H9 (cell line): ENCODE measurements at regions not wholly inside any gene's neighbourhood (a gene's known extent, or its start where the extent isn't known, plus 50 kb on each side); places are given as distances from the start of the nearest gene placed in this dataset.

Experiments
- DNase-seq: peaks from one replicate; pipeline ENCODE4 v3.0.0-alpha.2; 2017
- H2AFZ ChIP-seq: one replicate; pipeline ENCODE4 v1.6.1; 2013; ENCODE audit warnings: mild to moderate bottlenecking, low read length, control low read depth, moderate library complexity
- H2AK5ac ChIP-seq: 2 replicates; pipeline ENCODE4 v1.6.1; 2013; ENCODE audit warnings: low read length, control low read depth, mixed read lengths; ENCODE audit not compliant: insufficient read length
- H2BK120ac ChIP-seq: one replicate; pipeline ENCODE4 v1.6.1; 2013; ENCODE audit warnings: low read depth, mild to moderate bottlenecking, low read length, control low read depth, inconsistent platforms; ENCODE audit not compliant: poor library complexity, severe bottlenecking
- H2BK12ac ChIP-seq: 2 replicates; pipeline ENCODE4 v1.6.1; 2013; ENCODE audit warnings: low read length, control low read depth, mixed read lengths, low read depth; ENCODE audit not compliant: insufficient read length
- H2BK15ac ChIP-seq: 2 replicates; pipeline ENCODE4 v1.6.1; 2013; ENCODE audit warnings: low read depth, low read length, control low read depth
- H2BK20ac ChIP-seq: one replicate; pipeline ENCODE4 v1.6.1; 2013; ENCODE audit warnings: low read depth, mild to moderate bottlenecking, low read length, control low read depth, inconsistent platforms; ENCODE audit not compliant: poor library complexity, severe bottlenecking
- H2BK5ac ChIP-seq: 2 replicates; pipeline ENCODE4 v1.6.1; 2013; ENCODE audit warnings: low read length, control low read depth, mixed read lengths; ENCODE audit not compliant: insufficient read length
- H3K14ac ChIP-seq: 2 replicates; pipeline ENCODE4 v1.6.1; 2013; ENCODE audit warnings: low read length, control low read depth; ENCODE audit not compliant: insufficient read depth
- H3K18ac ChIP-seq: 2 replicates; pipeline ENCODE4 v1.6.1; 2013; ENCODE audit warnings: low read depth, mild to moderate bottlenecking, mixed read lengths, low read length, control low read depth; ENCODE audit not compliant: insufficient read length
- H3K23ac ChIP-seq: 2 replicates; pipeline ENCODE4 v1.6.1; 2013; ENCODE audit warnings: low read length, control low read depth, mixed read lengths, low read depth; ENCODE audit not compliant: insufficient read length
- H3K23me2 ChIP-seq: 2 replicates; pipeline ENCODE4 v1.6.1; 2013; ENCODE audit warnings: low read depth, mild to moderate bottlenecking, mixed read lengths, low read length, control low read depth; ENCODE audit not compliant: insufficient read length, poor library complexity, severe bottlenecking
- H3K27ac ChIP-seq: 2 replicates; pipeline ENCODE4 v1.5.1; 2013; ENCODE audit warnings: low read length, control low read depth, mixed read lengths, low read depth; ENCODE audit not compliant: insufficient read length
- H3K27me3 ChIP-seq: 2 replicates; pipeline ENCODE4 v1.6.1; 2013; ENCODE audit warnings: low read length, control low read depth, inconsistent platforms; ENCODE audit not compliant: insufficient read depth
- H3K4ac ChIP-seq: 2 replicates; pipeline ENCODE4 v1.6.1; 2013; ENCODE audit warnings: low read depth, mild to moderate bottlenecking, control low read depth, inconsistent platforms, low read length, moderate library complexity
- H3K4me1 ChIP-seq: 2 replicates; pipeline ENCODE4 v1.6.1; 2013; ENCODE audit warnings: low read length, control low read depth, inconsistent platforms; ENCODE audit not compliant: insufficient read depth
- H3K4me2 ChIP-seq: 2 replicates; pipeline ENCODE4 v1.6.1; 2013; ENCODE audit warnings: low read length, control low read depth, mixed read lengths; ENCODE audit not compliant: insufficient read length, insufficient read depth
- H3K56ac ChIP-seq: 2 replicates; pipeline ENCODE4 v1.6.1; 2013; ENCODE audit warnings: low read depth, mild to moderate bottlenecking, mixed read lengths, low read length, control low read depth; ENCODE audit not compliant: insufficient read length
- H3K79me1 ChIP-seq: 2 replicates; pipeline ENCODE4 v1.6.1; 2013; ENCODE audit warnings: low read depth, mild to moderate bottlenecking, moderate library complexity, low read length, control low read depth, inconsistent platforms; ENCODE audit not compliant: insufficient read depth, poor library complexity, severe bottlenecking
- H3K79me2 ChIP-seq: 2 replicates; pipeline ENCODE4 v1.6.1; 2013; ENCODE audit warnings: low read length, control low read depth, inconsistent platforms; ENCODE audit not compliant: insufficient read depth
- H3K9ac ChIP-seq: 2 replicates; pipeline ENCODE4 v1.6.1; 2013; ENCODE audit warnings: low read length, control low read depth, mixed read lengths; ENCODE audit not compliant: insufficient read length; ENCODE audit errors: extremely low read depth
- H3K9me3 ChIP-seq: one replicate; pipeline ENCODE4 v1.6.1; 2013; ENCODE audit warnings: low read depth, low read length, inconsistent platforms; ENCODE audit not compliant: control insufficient read depth
- H3T11ph ChIP-seq: one replicate; pipeline ENCODE4 v1.6.1; 2013; ENCODE audit warnings: mild to moderate bottlenecking, low read length, control low read depth, inconsistent platforms
- H4K20me1 ChIP-seq: one replicate; pipeline ENCODE4 v1.6.1; 2013; ENCODE audit not compliant: control insufficient read depth, insufficient read length, insufficient read depth
- H4K5ac ChIP-seq: 2 replicates; pipeline ENCODE4 v1.6.1; 2013; ENCODE audit warnings: low read depth, mild to moderate bottlenecking, mixed read lengths, low read length, control low read depth; ENCODE audit not compliant: insufficient read length
- H4K8ac ChIP-seq: replicated peaks from 2 replicates; pipeline ENCODE4 v1.6.1; 2013; ENCODE audit warnings: low read length, control low read depth, mixed read lengths, low read depth; ENCODE audit not compliant: insufficient read length
- H4K91ac ChIP-seq: 2 replicates; pipeline ENCODE4 v1.6.1; 2013; ENCODE audit warnings: low read depth, mild to moderate bottlenecking, moderate library complexity, mixed read lengths, low read length, control low read depth; ENCODE audit not compliant: insufficient read length
- H3K27ac Mint-ChIP-seq, 3 experiments: 2 replicates in 2 of 3; 3 replicates in 1 of 3; pipeline ENCODE4 v1.8.0; 2020 to 2021; ENCODE audit warnings: mixed read lengths in 3 of 3, mild to moderate bottlenecking in 1 of 3, moderate library complexity in 1 of 3
- H3K27me3 Mint-ChIP-seq: 2 replicates; pipeline ENCODE4 v1.8.0; 2021; ENCODE audit warnings: low read depth, mild to moderate bottlenecking, moderate library complexity, mixed read lengths
- H3K36me3 Mint-ChIP-seq, 3 experiments: 2 replicates in 2 of 3; 3 replicates in 1 of 3; pipeline ENCODE4 v1.8.0; 2020 to 2021; ENCODE audit warnings: low read depth in 3 of 3, mixed read lengths in 3 of 3; ENCODE audit not compliant: insufficient read depth in 1 of 3
- H3K4me1 Mint-ChIP-seq, 2 experiments: 2 replicates each; pipeline ENCODE4 v1.8.0; 2020; ENCODE audit warnings: mixed read lengths in 2 of 2
- H3K4me3 Mint-ChIP-seq, 2 experiments: 2 replicates in 1 of 2; 3 replicates in 1 of 2; pipeline ENCODE4 v1.8.0; 2020 to 2021; ENCODE audit warnings: mild to moderate bottlenecking in 2 of 2, mixed read lengths in 2 of 2, moderate library complexity in 1 of 2
- H3K9me3 Mint-ChIP-seq, 2 experiments: 2 replicates in 1 of 2; 3 replicates in 1 of 2; pipeline ENCODE4 v1.8.0; 2020; ENCODE audit warnings: mild to moderate bottlenecking in 2 of 2, mixed read lengths in 2 of 2, moderate library complexity in 1 of 2
- CTCF ChIP-seq: fragments of 200-600 bp; sonication (generic); conservative IDR thresholded peaks from 3 replicates; pipeline ENCODE4 v1.8.0; 2021; ENCODE audit warnings: antibody characterized with exemption, mild to moderate bottlenecking
- WGBS: extraction: QIAGEN DNeasy Blood & Tissue Kit; methylation state at CpG from one replicate; pipeline ENCODE4 v1.1.7; 2013; ENCODE audit warnings: missing lambda C conversion rate, low lambda C conversion rate, mixed read lengths; ENCODE audit not compliant: insufficient read length; ENCODE audit errors: extremely low coverage; 5-methylcytosine and 5-hydroxymethylcytosine counted together

- WGBS, result no CpG with 5 or more reads among the region's 2 CpGs
- Histone ChIP-seq H3K9me3 (no peaks in the 10 kb centered on the region), H4K20me1 (no peaks in the 10 kb centered on the region), H3K4me1 (no peaks in the 10 kb centered on the region), H2BK120ac (no peak overlapping the region), H2AK5ac (no peak overlapping the region), H4K8ac (no peak overlapping the region), H4K91ac (no peak overlapping the region), H3K4me2 (no peak overlapping the region), H3K23me2 (no peaks in the 10 kb centered on the region), H4K5ac (no peak overlapping the region), H2BK20ac (no peak overlapping the region), H2AFZ (no peak overlapping the region), H3K18ac (no peak overlapping the region), H3K56ac (no peak overlapping the region), H3K27ac (no peak overlapping the region), H2BK12ac (no peak overlapping the region), H3K27me3 (no peaks in the 10 kb centered on the region), H3K79me2 (no peaks in the 10 kb centered on the region), H3T11ph (no peak overlapping the region), H3K23ac (no peak overlapping the region), H3K9ac (no peak overlapping the region), H3K14ac (no peak overlapping the region), H3K4ac (no peak overlapping the region), H3K79me1 (no peaks in the 10 kb centered on the region), H2BK5ac (no peak overlapping the region), H2BK15ac (no peak overlapping the region)
- H3K36me3 Mint-ChIP-seq, result no peaks in the 10 kb centered on the region
- H3K9me3 Mint-ChIP-seq, result no peaks in the 10 kb centered on the region; a peak in 1 of 5 replicates
- no peak overlapping the region for H3K4me3 Mint-ChIP-seq
- no peak for DNase-seq
- peaks cover 6 to 9% of the 10 kb centered on the region in 2 experiments for H3K4me1 Mint-ChIP-seq
- no peak for TF ChIP-seq CTCF
- H3K27me3 Mint-ChIP-seq, result no peaks in the 10 kb centered on the region; the same call in 1 of the 2 replicates
- no peak overlapping the region for H3K27ac Mint-ChIP-seq
Observed at GRCh38 chr4:81746071-81746470, 274.4 kb upstream of the RASGEF1B start.
